NK-92 treated with Interleukin-12 subunit alpha and Interleukin-12 subunit beta, amount 100 ng/mL, for 24 hours (cell line): ENCODE measurements at regions not wholly inside any gene's neighbourhood (a gene's known extent, or its start where the extent isn't known, plus 50 kb on each side); places are given as distances from the start of the nearest gene placed in this dataset.
"Not testable (repeated sequence)": the region's sequence is repeated elsewhere in the genome, so short reads cannot be mapped to it uniquely, and the experiment has no call there.

Source experiments
- DNase-seq: peaks from one replicate; lab custom pipeline; 2025; lab: John Stamatoyannopoulos, UW

- no peak for DNase-seq
These were observed 894.1 kb upstream of the MIR17HG start for GRCh38 chr13:90453342-90453741.

- DNase-seq, result no peak
These were observed 893.4 kb upstream of the MIR17HG start for GRCh38 chr13:90454002-90454636.

DNA sequence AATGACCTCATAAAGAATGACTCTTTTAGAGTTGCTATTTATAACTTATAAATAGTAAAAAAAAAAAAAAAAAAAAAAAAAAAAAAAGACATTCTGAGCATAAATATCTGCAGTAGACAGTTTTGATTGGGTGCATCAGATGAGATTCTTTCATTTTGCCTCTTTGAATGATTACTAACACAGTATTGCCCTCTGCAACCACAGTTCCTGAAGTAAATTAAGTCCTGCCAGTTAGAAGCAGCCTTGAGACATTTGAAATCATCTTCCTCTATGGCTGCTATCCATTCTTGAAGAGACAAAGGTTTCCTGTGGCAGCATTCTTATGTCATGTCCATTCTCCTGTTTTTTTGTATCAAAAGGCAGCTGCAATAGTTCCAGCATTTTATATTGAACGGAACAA, 892.4 kb upstream of the MIR17HG start:
- no peak for DNase-seq

DNA sequence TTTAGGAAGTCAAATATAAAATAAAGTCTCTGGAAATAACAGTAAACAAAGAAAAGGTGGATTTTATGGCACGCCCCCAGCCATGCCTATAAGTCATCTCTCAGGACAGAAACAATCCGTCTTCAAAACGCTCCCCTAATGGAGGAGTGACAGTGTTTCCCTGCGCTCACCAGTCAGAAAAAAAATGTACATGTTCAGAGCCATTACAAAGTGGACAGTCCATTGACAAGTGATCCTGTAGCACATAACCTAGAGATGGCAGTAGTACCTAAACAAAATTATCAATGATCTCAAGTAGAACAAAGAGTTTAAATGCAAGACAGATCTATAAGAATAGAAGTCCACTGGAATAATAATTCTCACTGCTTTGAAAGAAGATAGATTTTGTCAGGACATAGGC, 891.7 kb upstream of the MIR17HG start:
- no peak for DNase-seq

- DNase-seq, result no peak
These were observed 886.1 kb upstream of the MIR17HG start for GRCh38 chr13:90461398-90461797.

GRCh38 chr13:90477216-90477615, 870.3 kb upstream of the MIR17HG start:
- DNase-seq, result no peak

DNA sequence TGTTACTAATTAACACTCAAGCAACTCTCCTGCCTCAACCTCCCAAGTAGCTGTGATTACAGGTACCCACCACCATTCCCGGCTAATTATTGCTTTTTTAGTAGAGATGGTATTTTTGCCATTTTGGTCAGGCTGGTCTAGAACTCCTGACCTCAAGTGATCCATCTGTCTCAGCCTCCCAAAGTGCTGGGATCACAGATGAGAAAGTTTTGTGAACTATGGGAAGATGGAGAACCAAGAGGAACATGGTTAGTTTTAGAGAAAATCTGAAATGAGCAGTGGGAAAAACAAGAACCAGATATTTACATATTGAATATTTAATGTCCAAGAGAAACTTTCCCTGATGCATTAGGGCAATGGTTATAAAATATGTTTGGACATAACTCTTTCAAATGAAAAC, 863.6 kb upstream of the MIR17HG start:
- DNase-seq, result no peak

DNA sequence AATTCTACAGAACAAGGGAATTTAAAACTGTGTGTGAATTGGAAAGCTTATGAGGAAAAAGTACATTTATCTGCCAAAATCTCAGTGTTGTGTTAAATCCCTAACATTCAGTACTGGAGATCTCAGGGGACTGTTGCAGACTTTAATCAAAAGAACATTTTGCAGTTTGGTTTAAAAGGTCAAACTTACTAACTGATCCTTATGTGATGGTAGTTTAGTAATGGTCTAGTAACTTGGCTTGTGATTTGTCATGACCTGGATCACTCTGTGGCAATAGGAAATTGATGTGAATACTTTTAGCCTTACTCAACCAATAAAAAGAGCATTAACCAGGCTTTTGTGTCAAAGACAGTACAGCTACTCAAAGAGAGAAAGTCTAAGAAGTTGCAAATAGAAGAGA, 862.1 kb upstream of the MIR17HG start:
- DNase-seq, result no peak

GRCh38 chr13:90492872-90493271, 854.6 kb upstream of the MIR17HG start:
- no peak for DNase-seq

DNA sequence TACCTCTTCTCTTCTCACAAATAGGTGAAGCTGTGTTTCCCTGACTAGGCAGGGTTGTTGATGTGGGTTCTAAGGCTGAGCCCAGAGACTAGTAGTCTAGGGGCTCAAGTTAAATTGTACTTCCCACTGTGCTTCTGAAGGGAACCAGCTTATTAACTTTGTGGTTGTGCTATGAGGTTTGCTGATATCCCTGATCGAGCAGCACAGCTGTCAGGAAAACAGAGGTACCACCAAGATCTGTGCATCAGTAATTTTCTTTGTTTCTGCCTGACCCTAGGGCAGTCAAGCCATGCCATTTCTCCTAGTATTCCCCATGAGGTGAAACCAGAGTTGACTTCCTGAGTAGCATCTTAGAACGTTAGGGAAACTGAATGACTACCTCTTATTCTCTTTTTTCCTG, 853.8 kb upstream of the MIR17HG start:
- no peak for DNase-seq

GRCh38 chr13:90494849-90495248, 852.6 kb upstream of the MIR17HG start:
- DNase-seq, result not testable (repeated sequence)

DNA sequence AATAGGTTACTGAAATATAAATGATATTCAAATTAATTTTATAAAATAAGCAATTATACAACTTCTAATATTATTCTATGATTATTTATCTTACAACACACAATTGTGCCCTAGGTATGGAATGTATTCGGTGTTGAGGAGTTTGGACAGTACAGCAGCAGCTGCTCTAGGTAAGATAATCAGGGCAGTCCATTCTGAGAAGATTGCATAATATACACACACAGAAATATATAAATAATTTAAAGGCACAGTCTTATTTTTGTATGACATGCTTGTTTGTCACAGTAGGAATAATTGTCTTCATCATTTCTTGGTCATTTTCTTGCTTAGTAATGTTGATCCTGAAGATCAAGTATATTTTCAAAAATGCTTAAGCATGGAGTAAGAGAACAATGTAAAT, 849.4 kb upstream of the MIR17HG start:
- DNase-seq, result no peak

DNA sequence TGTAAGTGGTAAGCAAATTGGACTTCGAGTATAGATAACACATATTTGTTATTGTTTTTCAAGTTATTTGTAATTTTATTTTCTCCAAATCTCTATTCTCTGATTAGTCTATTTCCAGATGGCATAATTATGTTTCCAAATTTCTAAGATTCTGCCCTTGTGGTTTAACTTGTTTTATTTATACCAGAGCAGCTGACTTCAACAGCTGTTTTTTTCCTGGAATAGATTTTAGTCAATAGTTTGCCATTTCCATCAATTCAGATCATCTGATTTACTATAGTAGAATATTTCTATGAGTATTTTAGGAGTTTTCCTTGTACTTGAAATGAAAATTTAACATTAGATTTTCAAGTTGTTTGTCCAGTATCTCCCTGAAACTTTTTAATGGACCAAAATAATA, 848.7 kb upstream of the MIR17HG start:
- no peak for DNase-seq

DNA sequence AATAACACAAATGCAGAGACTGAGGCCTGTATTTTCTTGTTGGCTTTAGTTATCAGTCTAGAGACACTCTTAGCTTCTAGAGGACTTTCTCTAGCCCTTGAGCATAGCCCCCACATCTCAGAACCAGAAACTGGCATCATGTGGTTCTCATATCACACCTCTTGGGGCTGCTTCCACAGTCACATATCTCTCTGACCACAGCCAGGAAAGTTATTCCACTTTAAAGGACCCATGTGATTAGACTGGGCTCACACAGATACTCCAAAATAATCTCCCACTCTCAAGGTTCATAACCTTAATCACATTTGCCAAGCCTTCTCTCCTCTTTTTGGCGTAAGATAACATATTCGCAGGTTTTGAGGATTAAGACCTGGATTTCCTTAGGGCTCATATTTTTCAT, 846.9 kb upstream of the MIR17HG start:
- DNase-seq, result no peak

- no peak for DNase-seq
These were observed 845.3 kb upstream of the MIR17HG start for GRCh38 chr13:90502153-90502552.

DNA sequence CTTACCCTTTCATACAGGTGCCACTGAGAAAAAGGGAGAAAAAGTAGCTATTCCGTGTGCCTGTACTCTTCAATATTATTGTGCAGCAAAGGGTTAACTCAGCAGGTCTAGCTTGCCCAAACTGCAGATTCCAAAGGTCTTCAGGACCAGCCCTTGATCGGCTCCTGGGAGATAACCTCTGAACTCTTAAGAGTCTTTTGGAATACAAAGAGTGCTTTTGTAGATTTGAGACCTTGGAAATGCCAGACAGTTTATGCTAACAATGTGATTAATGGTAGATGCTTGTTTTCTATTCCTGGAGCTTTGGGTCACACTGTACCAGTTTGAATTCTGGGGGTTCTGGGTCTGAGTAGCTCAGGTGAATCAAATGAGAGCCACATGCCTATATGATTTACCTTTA, 844.7 kb upstream of the MIR17HG start:
- DNase-seq, result no peak

DNA sequence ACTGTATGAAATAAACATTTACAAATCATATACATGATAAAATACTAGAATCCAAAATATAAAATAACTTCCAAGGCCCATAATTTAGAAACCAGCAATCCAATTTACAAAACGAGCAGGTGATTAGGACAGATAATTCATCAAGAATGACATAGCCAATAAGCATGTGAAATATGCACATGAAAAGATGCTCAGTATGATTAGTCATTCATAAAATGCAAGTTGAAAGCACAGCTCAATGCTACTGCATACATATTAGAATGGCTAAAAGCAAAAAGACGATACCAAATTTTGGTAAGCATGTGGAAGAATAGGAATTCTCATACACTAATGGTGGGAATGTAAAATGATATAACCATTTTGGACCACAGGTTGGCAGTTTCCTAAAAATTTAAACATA, 837.2 kb upstream of the MIR17HG start:
- DNase-seq, result no peak

GRCh38 chr13:90511903-90512302, 835.6 kb upstream of the MIR17HG start:
- DNase-seq, result no peak

- DNase-seq, result not testable (repeated sequence)
These were observed 832.8 kb upstream of the MIR17HG start for GRCh38 chr13:90514712-90515111.

GRCh38 chr13:90518417-90518816, 829.1 kb upstream of the MIR17HG start:
- no peak for DNase-seq

- no peak for DNase-seq
These were observed 828.3 kb upstream of the MIR17HG start for GRCh38 chr13:90519157-90519556.

- no peak for DNase-seq
These were observed 820.8 kb upstream of the MIR17HG start for GRCh38 chr13:90526711-90527110.

DNA sequence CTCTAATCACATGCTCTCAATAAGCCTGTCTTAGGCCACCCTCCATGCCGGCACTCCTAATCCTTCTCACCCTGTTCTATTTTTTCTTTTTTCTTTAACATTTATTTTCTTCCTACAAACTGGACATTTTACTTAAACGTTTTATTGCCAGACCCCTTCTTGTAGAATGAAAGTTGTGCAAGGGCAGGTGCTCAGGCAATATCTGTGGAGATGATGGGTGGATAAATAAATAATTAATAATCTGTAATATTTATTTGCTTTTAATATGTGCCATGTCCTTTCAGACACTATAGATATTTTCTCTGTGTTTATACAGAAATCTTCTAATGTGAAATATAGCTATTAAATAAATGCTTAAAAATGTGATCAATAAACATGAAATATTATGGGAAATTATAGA, 815.7 kb upstream of the MIR17HG start:
- no peak for DNase-seq

DNA sequence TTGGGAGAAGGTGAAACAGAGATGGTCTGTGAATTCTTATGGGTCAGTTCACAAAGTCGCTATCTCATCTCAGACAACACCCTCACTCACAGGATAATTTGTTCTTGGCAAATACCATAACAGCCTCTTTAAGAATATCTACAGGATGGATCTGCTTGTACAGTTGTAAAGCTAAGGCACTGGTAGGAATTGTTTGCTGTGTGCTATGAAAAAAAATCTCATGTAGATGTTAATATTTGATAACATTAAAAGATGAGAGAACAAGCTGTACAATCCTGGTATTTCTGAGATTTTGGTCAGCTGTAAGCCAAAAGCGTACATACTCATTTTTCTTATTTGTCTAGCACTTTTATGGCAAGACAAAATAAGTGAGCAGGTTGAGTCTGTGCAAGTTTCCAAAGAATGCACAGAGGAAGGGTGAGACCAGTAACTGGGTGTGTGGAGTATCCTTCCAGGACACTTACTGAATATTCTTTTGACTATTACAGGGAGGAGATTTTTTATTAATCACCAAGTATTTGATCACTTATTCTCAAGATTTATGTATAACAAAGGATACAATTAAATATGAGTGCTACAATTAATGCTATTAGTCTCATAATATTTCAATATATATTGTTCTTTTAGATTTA, 814.5 kb upstream of the MIR17HG start:
- no peak for DNase-seq
